DND-41 (cell line): ENCODE measurements at regions not wholly inside any gene's neighbourhood (a gene's known extent, or its start where the extent isn't known, plus 50 kb on each side); places are given as distances from the start of the nearest gene placed in this dataset.

Experiments
- ATAC-seq: fragments of 200-7000 bp; cut with Tn5 transposase; 3 replicates; pipeline ENCODE4 v1.9.1; 2021; ENCODE audit warnings: low read depth; ENCODE audit not compliant: insufficient read depth
- DNase-seq: peaks from one replicate; pipeline ENCODE4 v3.0.0-alpha.2; 2020
- H2AFZ ChIP-seq: 2 replicates; pipeline ENCODE4 v1.6.0; 2012; ENCODE audit warnings: low read depth, low read length
- H3K27ac ChIP-seq: 2 replicates; pipeline ENCODE4 v1.5.1; 2012; ENCODE audit warnings: low read length, inconsistent platforms
- H3K27me3 ChIP-seq: fragments of 200-600 bp; sonication (generic); 2 replicates; pipeline ENCODE4 v1.6.0; 2012; ENCODE audit warnings: low read length, mild to moderate bottlenecking, inconsistent platforms; ENCODE audit not compliant: insufficient read depth, poor library complexity
- H3K36me3 ChIP-seq: 2 replicates; pipeline ENCODE4 v1.5.1; 2012; ENCODE audit warnings: low read length, inconsistent platforms; ENCODE audit not compliant: insufficient read depth
- H3K4me1 ChIP-seq: 2 replicates; pipeline ENCODE4 v1.5.1; 2012; ENCODE audit warnings: mild to moderate bottlenecking, low read length; ENCODE audit not compliant: insufficient read depth
- H3K4me2 ChIP-seq: 2 replicates; pipeline ENCODE4 v1.6.0; 2012; ENCODE audit warnings: mild to moderate bottlenecking, moderate library complexity, low read length, inconsistent platforms; ENCODE audit not compliant: insufficient read depth
- H3K4me3 ChIP-seq, 2 experiments: fragments of 200-600 bp in 1 of 2; shearing (Covaris generic) in 1 of 2; 2 replicates each; pipeline ENCODE4 v1.5.1; 2012 to 2016; ENCODE audit warnings: inconsistent platforms in 2 of 2, low read length in 2 of 2, mild to moderate bottlenecking in 2 of 2, low read depth in 1 of 2, moderate library complexity in 1 of 2
- H3K79me2 ChIP-seq: 2 replicates; pipeline ENCODE4 v1.6.0; 2012; ENCODE audit warnings: low read length, inconsistent platforms; ENCODE audit not compliant: insufficient read depth
- H3K9ac ChIP-seq: 2 replicates; pipeline ENCODE4 v1.6.0; 2012; ENCODE audit warnings: low read depth, mild to moderate bottlenecking, inconsistent platforms, low read length, moderate library complexity
- H3K9me3 ChIP-seq: 2 replicates; pipeline ENCODE4 v1.5.1; 2012; ENCODE audit warnings: low read length, moderate library complexity, mild to moderate bottlenecking, inconsistent platforms; ENCODE audit not compliant: insufficient read depth, severe bottlenecking
- H4K20me1 ChIP-seq: 2 replicates; pipeline ENCODE4 v1.6.0; 2012; ENCODE audit warnings: low read length; ENCODE audit not compliant: insufficient read depth
- CTCF ChIP-seq: IDR thresholded peaks from 2 replicates; pipeline ENCODE4 v1.5.1; 2012; ENCODE audit warnings: borderline replicate concordance, low read length, moderate library complexity, mild to moderate bottlenecking; ENCODE audit not compliant: poor library complexity, severe bottlenecking; ENCODE audit errors: extremely low read depth
- EZH2 ChIP-seq: IDR thresholded peaks from 3 replicates; pipeline ENCODE4 v1.6.1; 2012; ENCODE audit warnings: borderline replicate concordance, low read depth, mild to moderate bottlenecking, moderate library complexity, low read length, inconsistent platforms; ENCODE audit not compliant: severe bottlenecking

- H3K4me2 ChIP-seq = no peak overlapping the region
- H3K27me3 ChIP-seq = no peaks in the 10 kb centered on the region
- no peak overlapping the region for H3K4me3 ChIP-seq
- DNase-seq = no peak
- no peak for ATAC-seq
- no peak overlapping the region for H2AFZ ChIP-seq
- no peaks in the 10 kb centered on the region for H3K79me2 ChIP-seq
- no peaks in the 10 kb centered on the region for H3K9me3 ChIP-seq
- H3K9ac ChIP-seq = no peak overlapping the region
- no peaks in the 10 kb centered on the region for H3K36me3 ChIP-seq
- H3K4me1 ChIP-seq = no peaks in the 10 kb centered on the region
- TF ChIP-seq EZH2 (no peak), CTCF (no peak)
- no peak overlapping the region for H3K27ac ChIP-seq
- H4K20me1 ChIP-seq = no peaks in the 10 kb centered on the region
Measured at GRCh38 chr10:59018977-59019376, 157.5 kb upstream of the PHYHIPL start.

GRCh38 chr10:59019603-59020002, 156.8 kb upstream of the PHYHIPL start:
- no peak overlapping the region for H2AFZ ChIP-seq
- H3K27me3 ChIP-seq = no peaks in the 10 kb centered on the region
- H3K9me3 ChIP-seq = no peaks in the 10 kb centered on the region
- no peaks in the 10 kb centered on the region for H3K4me1 ChIP-seq
- no peaks in the 10 kb centered on the region for H3K79me2 ChIP-seq
- no peaks in the 10 kb centered on the region for H4K20me1 ChIP-seq
- no peak overlapping the region for H3K4me2 ChIP-seq
- DNase-seq = no peak
- H3K27ac ChIP-seq = no peak overlapping the region
- TF ChIP-seq EZH2 (no peak), CTCF (no peak)
- ATAC-seq = no peak
- no peaks in the 10 kb centered on the region for H3K36me3 ChIP-seq
- H3K4me3 ChIP-seq = no peak overlapping the region
- no peak overlapping the region for H3K9ac ChIP-seq

- ATAC-seq (no peak), DNase-seq (no peak)
- Histone ChIP-seq H3K27me3 (no peaks in the 10 kb centered on the region), H3K4me3 (no peak overlapping the region), H3K36me3 (no peaks in the 10 kb centered on the region), H4K20me1 (no peaks in the 10 kb centered on the region), H3K9me3 (no peaks in the 10 kb centered on the region), H3K9ac (no peak overlapping the region), H2AFZ (no peak overlapping the region), H3K4me2 (no peak overlapping the region), H3K79me2 (no peaks in the 10 kb centered on the region), H3K27ac (no peak overlapping the region), H3K4me1 (no peaks in the 10 kb centered on the region)
- TF ChIP-seq EZH2 = no peak
- TF ChIP-seq CTCF = no peak
Measured at GRCh38 chr10:59020502-59020901, 155.9 kb upstream of the PHYHIPL start.
